ENCODE measurements at regions not wholly inside any gene's neighbourhood (a gene's known extent, or its start where the extent isn't known, plus 50 kb on each side); places are given as distances from the start of the nearest gene placed in this dataset.
"Not testable (repeated sequence)": the region's sequence is repeated elsewhere in the genome, so short reads cannot be mapped to it uniquely, and the experiment has no call there.

GRCh38 chr1:232351335-232351734 lies 278.6 kb downstream of the SIPA1L2 start:
- Histone ChIP-seq H3K27me3 (no peaks in the 10 kb centered on the region), H3K36me3 (no peaks in the 10 kb centered on the region), H3K4me1 (no peaks in the 10 kb centered on the region), H3K27ac (no peak overlapping the region), H3K4me3 (no peak overlapping the region), H3K9me3 (no peaks in the 10 kb centered on the region)
- TF ChIP-seq POLR2A (IDR thresholded peaks at IDR 0.05) = no peak
- no peak for TF ChIP-seq POLR2AphosphoS5 (IDR thresholded peaks at IDR 0.05; ENCODE audit: insufficient read depth in 1 of 2, low read depth in 1 of 2)
- TF ChIP-seq CTCF (IDR thresholded peaks at IDR 0.05) = no peak
- intact Hi-C loops (cut with DNase I) = no loop called here
- DNase-seq (ENCODE audit: extremely low spot score in 2 of 2) = no peak

- no peak overlapping the region for H3K27ac ChIP-seq
- H3K4me3 ChIP-seq = no peak overlapping the region
- no peaks in the 10 kb centered on the region for H3K36me3 ChIP-seq
- H3K4me1 ChIP-seq = no peaks in the 10 kb centered on the region
- intact Hi-C loops (cut with DNase I) = no loop called here
- no peaks in the 10 kb centered on the region for H3K9me3 ChIP-seq
- no peak for TF ChIP-seq CTCF (IDR thresholded peaks at IDR 0.05)
- no peaks in the 10 kb centered on the region for H3K27me3 ChIP-seq
- peak in 1 of 2 donors; percentile 60 for DNase-seq (ENCODE audit: extremely low spot score in 2 of 2)
These were observed 283.1 kb downstream of the SIPA1L2 start for GRCh38 chr1:232346844-232347243.

- H3K27me3 ChIP-seq = no peaks in the 10 kb centered on the region
- H3K27ac ChIP-seq = no peak overlapping the region
- H3K4me3 ChIP-seq = no peak overlapping the region
- no peak for DNase-seq (ENCODE audit: extremely low spot score in 2 of 2)
- H3K4me1 ChIP-seq = no peaks in the 10 kb centered on the region
- H3K9me3 ChIP-seq = no peaks in the 10 kb centered on the region
- intact Hi-C loops (cut with DNase I) = no loop called here
- no peaks in the 10 kb centered on the region for H3K36me3 ChIP-seq
- TF ChIP-seq CTCF (IDR thresholded peaks at IDR 0.05) = no peak
- TF ChIP-seq POLR2AphosphoS5 (IDR thresholded peaks at IDR 0.05; ENCODE audit: insufficient read depth in 1 of 2, low read depth in 1 of 2) = no peak
- no peak for TF ChIP-seq POLR2A (IDR thresholded peaks at IDR 0.05)
These were observed 285.0 kb downstream of the SIPA1L2 start for GRCh38 chr1:232344791-232345399.

- DNase-seq (ENCODE audit: extremely low spot score in 2 of 2); H3K4me1 ChIP-seq; H3K27me3 ChIP-seq; intact Hi-C loops (cut with DNase I); H3K27ac ChIP-seq; H3K36me3 ChIP-seq; H3K4me3 ChIP-seq; H3K9me3 ChIP-seq: not testable (repeated sequence)
These were observed 285.7 kb downstream of the SIPA1L2 start for GRCh38 chr1:232344186-232344585.

- Histone ChIP-seq H3K27me3 (no peaks in the 10 kb centered on the region), H3K36me3 (no peaks in the 10 kb centered on the region), H3K9me3 (no peaks in the 10 kb centered on the region), H3K27ac (no peak overlapping the region), H3K4me3 (no peak overlapping the region), H3K4me1 (peaks cover 7% of the 10 kb centered on the region)
- DNase-seq (ENCODE audit: extremely low spot score in 2 of 2) = no peak
- intact Hi-C loops (cut with DNase I) = no loop called here
- no peak for TF ChIP-seq POLR2A (IDR thresholded peaks at IDR 0.05)
- no peak for TF ChIP-seq POLR2AphosphoS5 (IDR thresholded peaks at IDR 0.05; ENCODE audit: insufficient read depth in 1 of 2, low read depth in 1 of 2)
- TF ChIP-seq CTCF (IDR thresholded peaks at IDR 0.05) = no peak
These were observed 289.5 kb downstream of the SIPA1L2 start for GRCh38 chr1:232340446-232340845.

- H3K4me1 ChIP-seq = peaks cover 12% of the 10 kb centered on the region
- TF ChIP-seq POLR2A (IDR thresholded peaks at IDR 0.05) (no peak), POLR2AphosphoS5 (IDR thresholded peaks at IDR 0.05; ENCODE audit: insufficient read depth in 1 of 2, low read depth in 1 of 2) (no peak), CTCF (IDR thresholded peaks at IDR 0.05) (no peak)
- H3K27ac ChIP-seq = no peak overlapping the region
- no peaks in the 10 kb centered on the region for H3K27me3 ChIP-seq
- intact Hi-C loops (cut with DNase I) = no loop called here
- H3K4me3 ChIP-seq = no peak overlapping the region
- H3K9me3 ChIP-seq = no peaks in the 10 kb centered on the region
- no peaks in the 10 kb centered on the region for H3K36me3 ChIP-seq
- DNase-seq (ENCODE audit: extremely low spot score in 2 of 2) = no peak
These were observed 290.9 kb downstream of the SIPA1L2 start for GRCh38 chr1:232339073-232339472.

Measured in vagina (tissue), 2 donors.